GM23338 (cell line): ENCODE measurements at regions not wholly inside any gene's neighbourhood (a gene's known extent, or its start where the extent isn't known, plus 50 kb on each side); places are given as distances from the start of the nearest gene placed in this dataset.

Source experiments
- ATAC-seq: fragments of 200-7000 bp; cut with Tn5 transposase; 3 replicates; pipeline ENCODE4 v1.9.1; 2020
- DNase-seq: peaks from one replicate; pipeline ENCODE4 v3.0.0-alpha.2; 2015; ENCODE audit warnings: low spot score
- H2AFZ ChIP-seq: fragments of 200-600 bp; sonication (generic); 2 replicates; pipeline ENCODE4 v1.8.0; 2016; ENCODE audit warnings: antibody characterized with exemption, mild to moderate bottlenecking, moderate library complexity
- H3F3A ChIP-seq: fragments of 200-600 bp; sonication (generic); replicated peaks from 2 replicates; pipeline ENCODE4 v1.8.0; 2017; ENCODE audit warnings: antibody characterized with exemption, mixed run types, low read depth
- H3K27ac ChIP-seq: fragments of 200-600 bp; sonication (generic); 2 replicates; pipeline ENCODE4 v1.6.1; 2016; ENCODE audit warnings: low read depth
- H3K27me3 ChIP-seq: fragments of 200-600 bp; sonication (generic); 2 replicates; pipeline ENCODE4 v1.8.0; 2016; ENCODE audit warnings: mild to moderate bottlenecking, mixed run types, moderate library complexity; ENCODE audit not compliant: insufficient read depth
- H3K36me3 ChIP-seq: fragments of 200-600 bp; sonication (generic); 2 replicates; pipeline ENCODE4 v1.8.0; 2016; ENCODE audit warnings: mild to moderate bottlenecking; ENCODE audit not compliant: insufficient read depth
- H3K4me1 ChIP-seq: fragments of 200-600 bp; sonication (generic); 2 replicates; pipeline ENCODE4 v1.8.0; 2016; ENCODE audit warnings: mild to moderate bottlenecking, moderate library complexity; ENCODE audit not compliant: insufficient read depth
- H3K4me2 ChIP-seq: fragments of 200-600 bp; sonication (generic); 2 replicates; pipeline ENCODE4 v1.7.1; 2017; ENCODE audit warnings: mixed run types
- H3K4me3 ChIP-seq: fragments of 200-600 bp; sonication (generic); 2 replicates; pipeline ENCODE4 v1.6.1; 2016; ENCODE audit warnings: mixed run types
- H3K79me2 ChIP-seq: fragments of 200-600 bp; sonication (generic); replicated peaks from 2 replicates; pipeline ENCODE4 v1.8.0; 2017; ENCODE audit warnings: mild to moderate bottlenecking; ENCODE audit not compliant: insufficient read depth
- H3K9me2 ChIP-seq: fragments of 200-600 bp; sonication (generic); 2 replicates; pipeline ENCODE4 v1.8.0; 2017; ENCODE audit not compliant: insufficient read depth
- H4K20me1 ChIP-seq: fragments of 200-600 bp; sonication (generic); replicated peaks from 2 replicates; pipeline ENCODE4 v1.8.0; 2017; ENCODE audit warnings: mild to moderate bottlenecking; ENCODE audit not compliant: insufficient read depth
- H3K27ac Mint-ChIP-seq: 2 replicates; pipeline ENCODE4 v1.8.0; 2020; ENCODE audit warnings: inconsistent platforms, mild to moderate bottlenecking, moderate library complexity, mixed read lengths
- H3K27me3 Mint-ChIP-seq: 3 replicates; pipeline ENCODE4 v1.8.0; 2022; ENCODE audit warnings: low read depth, mild to moderate bottlenecking, moderate library complexity, mixed read lengths, inconsistent platforms; ENCODE audit not compliant: insufficient read depth, poor library complexity
- H3K36me3 Mint-ChIP-seq: 3 replicates; pipeline ENCODE4 v1.8.0; 2021; ENCODE audit warnings: low read depth, mild to moderate bottlenecking, inconsistent platforms, moderate library complexity, mixed read lengths
- H3K4me1 Mint-ChIP-seq: 3 replicates; pipeline ENCODE4 v1.8.0; 2020; ENCODE audit warnings: mild to moderate bottlenecking, inconsistent platforms, mixed read lengths
- H3K4me3 Mint-ChIP-seq: 3 replicates; pipeline ENCODE4 v1.8.0; 2021; ENCODE audit warnings: moderate library complexity, mild to moderate bottlenecking, inconsistent platforms, mixed read lengths
- H3K9me3 Mint-ChIP-seq: 3 replicates; pipeline ENCODE4 v1.8.0; 2020; ENCODE audit warnings: moderate library complexity, mild to moderate bottlenecking, inconsistent platforms, mixed read lengths
- CREB1 ChIP-seq: fragments of 250-450 bp; sonication (Bioruptor Pico); IDR thresholded peaks from 2 replicates; pipeline ENCODE4 v1.5.0; 2020; ENCODE audit warnings: low read depth, mild to moderate bottlenecking, moderate library complexity
- CTCF ChIP-seq, 2 experiments: fragments of 200-600 bp in 1 of 2; sonication (generic) in 1 of 2; conservative IDR thresholded peaks; 2 replicates each; pipeline versions ENCODE4 v1.5.1 to v1.6.1; 2016 to 2017; ENCODE audit warnings: antibody characterized with exemption in 2 of 2, low read depth in 2 of 2, mild to moderate bottlenecking in 2 of 2, moderate library complexity in 1 of 2
- EZH2phosphoT487 ChIP-seq: fragments of 200-600 bp; sonication (generic); IDR thresholded peaks from one replicate; pipeline ENCODE4 v1.8.1; 2018; ENCODE audit warnings: antibody characterized with exemption; ENCODE audit not compliant: unreplicated experiment
- NANOG ChIP-seq: IDR thresholded peaks from 2 replicates; pipeline ENCODE4 v1.6.1; 2016; ENCODE audit warnings: antibody characterized with exemption, borderline replicate concordance
- STAT1 ChIP-seq: IDR thresholded peaks from one replicate; pipeline ENCODE4 v1.6.1; 2016; ENCODE audit warnings: antibody characterized with exemption; ENCODE audit not compliant: unreplicated experiment
- ZNF114 ChIP-seq: fragments of 250-450 bp; sonication (Bioruptor Pico); IDR thresholded peaks from 2 replicates; pipeline ENCODE4 v1.5.0; 2020; ENCODE audit warnings: mild to moderate bottlenecking, moderate library complexity
- TF ChIP-seq, protein P1 (sequence below): IDR thresholded peaks from one replicate; pipeline ENCODE4 v1.6.1; 2018; ENCODE audit warnings: antibody characterized with exemption; ENCODE audit not compliant: unreplicated experiment
- TF ChIP-seq, protein P2 (sequence below): fragments of 250-450 bp; sonication (Bioruptor Pico); IDR thresholded peaks from 2 replicates; pipeline ENCODE4 v1.5.0; 2020; ENCODE audit warnings: mild to moderate bottlenecking, moderate library complexity

DNA sequence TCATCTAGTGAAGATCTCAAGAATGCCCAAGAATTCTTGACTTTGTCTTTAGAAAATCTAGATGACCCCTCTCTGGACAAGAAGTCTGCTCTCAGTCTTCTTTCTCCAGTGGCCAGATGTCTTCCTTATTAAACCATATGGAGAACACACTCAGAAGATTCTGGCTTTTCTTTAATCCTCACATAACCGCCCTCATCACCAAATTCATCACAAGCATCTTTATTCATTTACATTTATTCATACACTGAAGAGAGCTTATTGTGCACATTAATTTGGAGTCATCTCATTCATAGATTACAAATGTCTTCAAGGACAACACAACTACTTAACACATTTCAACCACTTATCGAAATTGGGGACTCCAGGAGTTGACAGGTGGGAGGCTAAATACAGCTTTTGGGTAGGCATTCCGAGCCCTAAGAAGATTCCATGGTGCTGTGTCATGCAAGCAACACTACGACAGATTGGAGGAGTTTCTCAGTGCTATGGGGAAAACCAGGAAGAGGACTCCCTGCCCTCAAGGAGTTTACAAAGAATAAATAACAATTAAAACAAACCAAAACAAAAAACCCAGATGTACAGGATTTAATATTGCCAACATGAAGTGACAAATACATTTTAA lies 64.8 kb upstream of the LCLAT1 start:
- Histone ChIP-seq H3K27me3 (no peaks in the 10 kb centered on the region), H3K9me2 (no peaks in the 10 kb centered on the region), H3K4me2 (no peak overlapping the region), H3K4me3 (no peak overlapping the region), H3K4me1 (no peaks in the 10 kb centered on the region), H3F3A (no peaks in the 10 kb centered on the region), H3K79me2 (no peaks in the 10 kb centered on the region), H4K20me1 (no peaks in the 10 kb centered on the region), H3K27ac (no peak overlapping the region), H2AFZ (no peak overlapping the region), H3K36me3 (no peaks in the 10 kb centered on the region)
- no peak for ATAC-seq
- no peak overlapping the region for H3K4me3 Mint-ChIP-seq
- no peak for DNase-seq
- H3K4me1 Mint-ChIP-seq = no peaks in the 10 kb centered on the region
- no peak overlapping the region for H3K27ac Mint-ChIP-seq
- no peaks in the 10 kb centered on the region for H3K9me3 Mint-ChIP-seq
- H3K27me3 Mint-ChIP-seq = peaks cover 3% of the 10 kb centered on the region
- no peaks in the 10 kb centered on the region for H3K36me3 Mint-ChIP-seq
- TF ChIP-seq EZH2phosphoT487 (no peak), STAT1 (no peak), CTCF (conservative IDR thresholded peaks at IDR 0.05; ENCODE audit: low read depth in 2 of 2) (no peak), NANOG (no peak), CREB1 (CRISPR knock-in tag) (no peak), ZNF114 (CRISPR knock-in tag) (no peak)
- TF ChIP-seq, protein P1, sequence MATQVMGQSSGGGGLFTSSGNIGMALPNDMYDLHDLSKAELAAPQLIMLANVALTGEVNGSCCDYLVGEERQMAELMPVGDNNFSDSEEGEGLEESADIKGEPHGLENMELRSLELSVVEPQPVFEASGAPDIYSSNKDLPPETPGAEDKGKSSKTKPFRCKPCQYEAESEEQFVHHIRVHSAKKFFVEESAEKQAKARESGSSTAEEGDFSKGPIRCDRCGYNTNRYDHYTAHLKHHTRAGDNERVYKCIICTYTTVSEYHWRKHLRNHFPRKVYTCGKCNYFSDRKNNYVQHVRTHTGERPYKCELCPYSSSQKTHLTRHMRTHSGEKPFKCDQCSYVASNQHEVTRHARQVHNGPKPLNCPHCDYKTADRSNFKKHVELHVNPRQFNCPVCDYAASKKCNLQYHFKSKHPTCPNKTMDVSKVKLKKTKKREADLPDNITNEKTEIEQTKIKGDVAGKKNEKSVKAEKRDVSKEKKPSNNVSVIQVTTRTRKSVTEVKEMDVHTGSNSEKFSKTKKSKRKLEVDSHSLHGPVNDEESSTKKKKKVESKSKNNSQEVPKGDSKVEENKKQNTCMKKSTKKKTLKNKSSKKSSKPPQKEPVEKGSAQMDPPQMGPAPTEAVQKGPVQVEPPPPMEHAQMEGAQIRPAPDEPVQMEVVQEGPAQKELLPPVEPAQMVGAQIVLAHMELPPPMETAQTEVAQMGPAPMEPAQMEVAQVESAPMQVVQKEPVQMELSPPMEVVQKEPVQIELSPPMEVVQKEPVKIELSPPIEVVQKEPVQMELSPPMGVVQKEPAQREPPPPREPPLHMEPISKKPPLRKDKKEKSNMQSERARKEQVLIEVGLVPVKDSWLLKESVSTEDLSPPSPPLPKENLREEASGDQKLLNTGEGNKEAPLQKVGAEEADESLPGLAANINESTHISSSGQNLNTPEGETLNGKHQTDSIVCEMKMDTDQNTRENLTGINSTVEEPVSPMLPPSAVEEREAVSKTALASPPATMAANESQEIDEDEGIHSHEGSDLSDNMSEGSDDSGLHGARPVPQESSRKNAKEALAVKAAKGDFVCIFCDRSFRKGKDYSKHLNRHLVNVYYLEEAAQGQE = no peak
- TF ChIP-seq, protein P2, sequence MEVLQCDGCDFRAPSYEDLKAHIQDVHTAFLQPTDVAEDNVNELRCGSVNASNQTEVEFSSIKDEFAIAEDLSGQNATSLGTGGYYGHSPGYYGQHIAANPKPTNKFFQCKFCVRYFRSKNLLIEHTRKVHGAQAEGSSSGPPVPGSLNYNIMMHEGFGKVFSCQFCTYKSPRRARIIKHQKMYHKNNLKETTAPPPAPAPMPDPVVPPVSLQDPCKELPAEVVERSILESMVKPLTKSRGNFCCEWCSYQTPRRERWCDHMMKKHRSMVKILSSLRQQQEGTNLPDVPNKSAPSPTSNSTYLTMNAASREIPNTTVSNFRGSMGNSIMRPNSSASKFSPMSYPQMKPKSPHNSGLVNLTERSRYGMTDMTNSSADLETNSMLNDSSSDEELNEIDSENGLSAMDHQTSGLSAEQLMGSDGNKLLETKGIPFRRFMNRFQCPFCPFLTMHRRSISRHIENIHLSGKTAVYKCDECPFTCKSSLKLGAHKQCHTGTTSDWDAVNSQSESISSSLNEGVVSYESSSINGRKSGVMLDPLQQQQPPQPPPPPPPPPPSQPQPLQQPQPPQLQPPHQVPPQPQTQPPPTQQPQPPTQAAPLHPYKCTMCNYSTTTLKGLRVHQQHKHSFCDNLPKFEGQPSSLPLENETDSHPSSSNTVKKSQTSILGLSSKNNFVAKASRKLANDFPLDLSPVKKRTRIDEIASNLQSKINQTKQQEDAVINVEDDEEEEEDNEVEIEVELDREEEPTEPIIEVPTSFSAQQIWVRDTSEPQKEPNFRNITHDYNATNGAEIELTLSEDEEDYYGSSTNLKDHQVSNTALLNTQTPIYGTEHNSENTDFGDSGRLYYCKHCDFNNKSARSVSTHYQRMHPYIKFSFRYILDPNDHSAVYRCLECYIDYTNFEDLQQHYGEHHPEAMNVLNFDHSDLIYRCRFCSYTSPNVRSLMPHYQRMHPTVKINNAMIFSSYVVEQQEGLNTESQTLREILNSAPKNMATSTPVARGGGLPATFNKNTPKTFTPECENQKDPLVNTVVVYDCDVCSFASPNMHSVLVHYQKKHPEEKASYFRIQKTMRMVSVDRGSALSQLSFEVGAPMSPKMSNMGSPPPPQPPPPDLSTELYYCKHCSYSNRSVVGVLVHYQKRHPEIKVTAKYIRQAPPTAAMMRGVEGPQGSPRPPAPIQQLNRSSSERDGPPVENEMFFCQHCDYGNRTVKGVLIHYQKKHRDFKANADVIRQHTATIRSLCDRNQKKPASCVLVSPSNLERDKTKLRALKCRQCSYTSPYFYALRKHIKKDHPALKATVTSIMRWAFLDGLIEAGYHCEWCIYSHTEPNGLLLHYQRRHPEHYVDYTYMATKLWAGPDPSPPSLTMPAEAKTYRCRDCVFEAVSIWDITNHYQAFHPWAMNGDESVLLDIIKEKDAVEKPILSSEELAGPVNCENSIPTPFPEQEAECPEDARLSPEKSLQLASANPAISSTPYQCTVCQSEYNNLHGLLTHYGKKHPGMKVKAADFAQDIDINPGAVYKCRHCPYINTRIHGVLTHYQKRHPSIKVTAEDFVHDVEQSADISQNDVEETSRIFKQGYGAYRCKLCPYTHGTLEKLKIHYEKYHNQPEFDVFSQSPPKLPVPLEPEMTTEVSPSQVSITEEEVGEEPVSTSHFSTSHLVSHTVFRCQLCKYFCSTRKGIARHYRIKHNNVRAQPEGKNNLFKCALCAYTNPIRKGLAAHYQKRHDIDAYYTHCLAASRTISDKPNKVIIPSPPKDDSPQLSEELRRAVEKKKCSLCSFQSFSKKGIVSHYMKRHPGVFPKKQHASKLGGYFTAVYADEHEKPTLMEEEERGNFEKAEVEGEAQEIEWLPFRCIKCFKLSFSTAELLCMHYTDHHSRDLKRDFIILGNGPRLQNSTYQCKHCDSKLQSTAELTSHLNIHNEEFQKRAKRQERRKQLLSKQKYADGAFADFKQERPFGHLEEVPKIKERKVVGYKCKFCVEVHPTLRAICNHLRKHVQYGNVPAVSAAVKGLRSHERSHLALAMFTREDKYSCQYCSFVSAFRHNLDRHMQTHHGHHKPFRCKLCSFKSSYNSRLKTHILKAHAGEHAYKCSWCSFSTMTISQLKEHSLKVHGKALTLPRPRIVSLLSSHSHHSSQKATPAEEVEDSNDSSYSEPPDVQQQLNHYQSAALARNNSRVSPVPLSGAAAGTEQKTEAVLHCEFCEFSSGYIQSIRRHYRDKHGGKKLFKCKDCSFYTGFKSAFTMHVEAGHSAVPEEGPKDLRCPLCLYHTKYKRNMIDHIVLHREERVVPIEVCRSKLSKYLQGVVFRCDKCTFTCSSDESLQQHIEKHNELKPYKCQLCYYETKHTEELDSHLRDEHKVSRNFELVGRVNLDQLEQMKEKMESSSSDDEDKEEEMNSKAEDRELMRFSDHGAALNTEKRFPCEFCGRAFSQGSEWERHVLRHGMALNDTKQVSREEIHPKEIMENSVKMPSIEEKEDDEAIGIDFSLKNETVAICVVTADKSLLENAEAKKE (CRISPR knock-in tag) = no peak
